OCI-LY1 (cell line): ENCODE measurements at regions not wholly inside any gene's neighbourhood (a gene's known extent, or its start where the extent isn't known, plus 50 kb on each side); places are given as distances from the start of the nearest gene placed in this dataset.

Source experiments
- EZH2 ChIP-seq: fragments of 200-600 bp; sonication (generic), shearing (Covaris generic); IDR thresholded peaks from 2 replicates; pipeline ENCODE4 v1.8.0; 2017; ENCODE audit warnings: borderline replicate concordance, mixed run types, mild to moderate bottlenecking, antibody characterized with exemption, low read length, moderate library complexity, mixed read lengths
- TF ChIP-seq, protein P1 (sequence below): fragments of 200-600 bp; sonication (generic), shearing (Covaris generic); IDR thresholded peaks from 2 replicates; pipeline ENCODE4 v1.5.1; 2017; ENCODE audit warnings: mild to moderate bottlenecking, antibody characterized with exemption, low read length, moderate library complexity, mixed read lengths

DNA sequence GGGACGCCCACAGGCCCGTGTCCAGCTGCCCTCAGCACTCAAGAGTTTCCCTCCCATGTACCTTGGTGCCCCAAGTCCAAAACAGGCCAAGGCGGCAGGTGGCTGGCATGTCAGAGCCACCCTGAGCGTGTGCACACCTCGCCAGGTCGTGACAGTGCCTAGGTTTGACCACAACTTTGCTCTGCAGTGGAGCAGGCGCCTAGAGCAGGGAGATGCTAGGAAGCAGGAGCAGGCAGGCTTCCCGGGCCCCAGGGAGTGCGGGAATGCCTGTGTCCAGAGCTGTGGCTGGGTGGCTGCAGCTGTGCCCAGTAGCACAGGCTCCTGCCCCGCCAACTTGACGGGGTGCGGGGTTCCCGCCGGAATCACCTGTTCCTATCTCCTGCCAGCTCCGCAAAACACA, 380.8 kb upstream of the IMPG1 start:
- TF ChIP-seq, protein P1, sequence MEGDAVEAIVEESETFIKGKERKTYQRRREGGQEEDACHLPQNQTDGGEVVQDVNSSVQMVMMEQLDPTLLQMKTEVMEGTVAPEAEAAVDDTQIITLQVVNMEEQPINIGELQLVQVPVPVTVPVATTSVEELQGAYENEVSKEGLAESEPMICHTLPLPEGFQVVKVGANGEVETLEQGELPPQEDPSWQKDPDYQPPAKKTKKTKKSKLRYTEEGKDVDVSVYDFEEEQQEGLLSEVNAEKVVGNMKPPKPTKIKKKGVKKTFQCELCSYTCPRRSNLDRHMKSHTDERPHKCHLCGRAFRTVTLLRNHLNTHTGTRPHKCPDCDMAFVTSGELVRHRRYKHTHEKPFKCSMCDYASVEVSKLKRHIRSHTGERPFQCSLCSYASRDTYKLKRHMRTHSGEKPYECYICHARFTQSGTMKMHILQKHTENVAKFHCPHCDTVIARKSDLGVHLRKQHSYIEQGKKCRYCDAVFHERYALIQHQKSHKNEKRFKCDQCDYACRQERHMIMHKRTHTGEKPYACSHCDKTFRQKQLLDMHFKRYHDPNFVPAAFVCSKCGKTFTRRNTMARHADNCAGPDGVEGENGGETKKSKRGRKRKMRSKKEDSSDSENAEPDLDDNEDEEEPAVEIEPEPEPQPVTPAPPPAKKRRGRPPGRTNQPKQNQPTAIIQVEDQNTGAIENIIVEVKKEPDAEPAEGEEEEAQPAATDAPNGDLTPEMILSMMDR, result no peak
- no peak for TF ChIP-seq EZH2
